ENCODE measurements at regions not wholly inside any gene's neighbourhood (a gene's known extent, or its start where the extent isn't known, plus 50 kb on each side); places are given as distances from the start of the nearest gene placed in this dataset.

GRCh38 chr20:18986146-18986830, 172.7 kb downstream of the SCP2D1 start:
- TF ChIP-seq, protein P1, sequence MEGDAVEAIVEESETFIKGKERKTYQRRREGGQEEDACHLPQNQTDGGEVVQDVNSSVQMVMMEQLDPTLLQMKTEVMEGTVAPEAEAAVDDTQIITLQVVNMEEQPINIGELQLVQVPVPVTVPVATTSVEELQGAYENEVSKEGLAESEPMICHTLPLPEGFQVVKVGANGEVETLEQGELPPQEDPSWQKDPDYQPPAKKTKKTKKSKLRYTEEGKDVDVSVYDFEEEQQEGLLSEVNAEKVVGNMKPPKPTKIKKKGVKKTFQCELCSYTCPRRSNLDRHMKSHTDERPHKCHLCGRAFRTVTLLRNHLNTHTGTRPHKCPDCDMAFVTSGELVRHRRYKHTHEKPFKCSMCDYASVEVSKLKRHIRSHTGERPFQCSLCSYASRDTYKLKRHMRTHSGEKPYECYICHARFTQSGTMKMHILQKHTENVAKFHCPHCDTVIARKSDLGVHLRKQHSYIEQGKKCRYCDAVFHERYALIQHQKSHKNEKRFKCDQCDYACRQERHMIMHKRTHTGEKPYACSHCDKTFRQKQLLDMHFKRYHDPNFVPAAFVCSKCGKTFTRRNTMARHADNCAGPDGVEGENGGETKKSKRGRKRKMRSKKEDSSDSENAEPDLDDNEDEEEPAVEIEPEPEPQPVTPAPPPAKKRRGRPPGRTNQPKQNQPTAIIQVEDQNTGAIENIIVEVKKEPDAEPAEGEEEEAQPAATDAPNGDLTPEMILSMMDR (conservative IDR thresholded peaks at IDR 0.05 in 1 of 2, IDR thresholded peaks at IDR 0.05 in 1 of 2; ENCODE audit: low read depth in 1 of 2, low read length in 2 of 2): no peak
- no peak for TF ChIP-seq EZH2 (IDR thresholded peaks at IDR 0.05; ENCODE audit: low read length, missing control alignments)
